Glomerular visceral epithelial cell (primary cell): ENCODE measurements at regions not wholly inside any gene's neighbourhood (a gene's known extent, or its start where the extent isn't known, plus 50 kb on each side); places are given as distances from the start of the nearest gene placed in this dataset.

Experiments used
- DNase-seq: peaks from one replicate; pipeline ENCODE4 v3.0.0-alpha.2; 2016; ENCODE audit errors: extremely low spot score

GRCh38 chr5:133738271-133738670 lies 125.9 kb upstream of the FSTL4 start:
- no peak for DNase-seq

- DNase-seq = no peak
Measured at GRCh38 chr5:133736512-133736911, 124.2 kb upstream of the FSTL4 start.

GRCh38 chr5:133735346-133735745 lies 123.0 kb upstream of the FSTL4 start:
- DNase-seq = no peak

DNA sequence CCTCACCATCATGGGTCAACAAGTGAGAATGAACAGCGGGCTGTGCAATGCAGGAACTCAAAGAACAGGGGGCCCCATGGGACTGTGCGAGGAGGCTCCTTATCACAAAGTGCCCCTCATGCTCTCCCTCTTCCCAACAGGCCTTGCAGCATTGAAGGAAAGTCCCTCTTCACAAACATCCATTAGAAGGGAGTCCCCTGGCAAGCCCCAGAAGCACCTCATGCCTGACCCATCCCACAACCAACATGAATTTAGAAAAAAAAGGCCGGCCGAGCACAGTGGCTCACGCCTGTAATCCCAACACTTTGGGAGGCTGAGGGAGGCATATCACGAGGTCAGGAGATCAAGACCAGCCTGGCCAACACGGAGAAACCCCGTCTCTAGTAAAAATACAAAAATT lies 122.6 kb upstream of the FSTL4 start:
- DNase-seq = no peak

- DNase-seq = no peak
Measured at GRCh38 chr5:133732536-133732935, 120.2 kb upstream of the FSTL4 start.

DNA sequence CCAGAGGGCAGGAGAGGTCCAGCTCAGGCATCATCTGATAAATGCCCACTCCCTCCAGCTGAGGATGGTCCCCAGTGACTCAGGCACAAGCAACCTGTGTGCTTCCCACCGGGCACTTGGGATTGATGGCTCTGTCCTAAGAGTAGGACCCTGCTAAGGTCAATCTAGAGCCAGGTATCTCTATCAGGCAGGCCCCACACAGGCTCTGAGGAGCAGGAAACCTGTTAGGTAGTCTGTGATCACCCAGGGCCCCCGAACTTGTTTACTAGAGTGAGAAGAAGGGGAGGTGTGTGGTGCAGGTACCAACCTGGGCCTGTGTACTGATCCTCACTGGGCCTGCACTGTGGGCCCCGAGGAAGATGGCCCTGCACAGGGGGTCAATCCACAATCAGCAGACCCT lies 119.6 kb upstream of the FSTL4 start:
- no peak for DNase-seq

DNA sequence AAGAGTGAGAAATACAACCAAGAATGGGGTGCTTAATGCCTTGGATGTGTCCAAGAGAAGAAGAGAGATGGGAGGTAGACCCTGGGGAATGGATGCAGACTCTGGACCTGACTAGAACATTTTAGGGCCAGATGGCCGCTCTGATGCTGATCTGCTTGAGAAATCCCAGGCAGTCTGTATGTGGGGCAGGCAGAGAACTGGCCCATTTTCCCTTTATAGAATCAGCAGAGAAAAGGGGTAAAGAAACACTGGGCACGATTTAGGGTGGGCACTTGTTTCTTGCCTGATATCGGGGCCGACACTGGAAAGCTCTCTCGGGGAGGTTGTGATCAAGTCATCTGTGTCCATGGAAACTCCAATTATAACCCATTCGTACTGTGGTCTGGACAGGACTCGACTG lies 118.5 kb upstream of the FSTL4 start:
- DNase-seq = no peak

GRCh38 chr5:133730346-133730745 lies 118.0 kb upstream of the FSTL4 start:
- DNase-seq = no peak

- no peak for DNase-seq
Measured at GRCh38 chr5:133729800-133730199, 117.5 kb upstream of the FSTL4 start.

DNA sequence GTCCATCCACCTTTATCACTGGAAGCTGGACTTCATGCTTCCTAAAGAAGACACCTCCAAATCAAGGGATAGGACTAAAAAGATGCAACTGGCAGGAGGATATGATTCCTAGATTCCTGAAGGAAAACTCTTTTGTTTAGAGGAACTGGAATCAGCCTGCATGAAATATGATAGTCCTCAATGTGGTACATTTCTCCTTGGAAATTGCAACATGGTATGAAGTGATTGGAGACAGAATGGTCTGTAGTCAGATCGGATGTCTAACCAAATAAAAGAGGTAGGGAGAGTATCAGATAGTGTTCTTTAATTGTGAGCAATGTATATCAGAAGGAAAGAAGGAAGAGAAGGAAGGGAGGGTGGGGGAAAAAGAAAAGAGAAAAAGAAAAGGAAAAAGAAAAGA lies 116.1 kb upstream of the FSTL4 start:
- DNase-seq = no peak

GRCh38 chr5:133727636-133728035 lies 115.3 kb upstream of the FSTL4 start:
- DNase-seq = no peak

- DNase-seq = no peak
Measured at GRCh38 chr5:133723651-133724366, 111.5 kb upstream of the FSTL4 start.

- no peak for DNase-seq
Measured at GRCh38 chr5:133723126-133723525, 110.8 kb upstream of the FSTL4 start.

DNA sequence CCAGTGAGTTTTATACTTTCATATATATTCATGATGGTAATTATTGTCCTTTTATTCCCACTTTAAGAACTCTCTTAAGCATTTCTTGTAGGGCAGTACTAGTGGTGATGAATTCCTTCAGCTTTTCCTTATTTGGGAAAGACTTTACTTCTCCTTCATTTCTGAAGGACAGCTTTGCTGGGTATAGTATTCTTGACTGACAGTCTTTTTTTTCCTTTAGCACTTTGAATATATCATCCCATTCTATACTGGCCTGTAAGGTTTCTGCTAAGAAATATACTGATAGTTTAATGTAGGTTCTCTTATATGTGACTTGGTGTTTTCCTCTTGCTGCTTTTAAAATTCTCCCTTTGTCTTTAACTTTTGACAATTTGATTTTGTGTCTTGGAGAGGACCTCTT lies 109.0 kb upstream of the FSTL4 start:
- no peak for DNase-seq

DNA sequence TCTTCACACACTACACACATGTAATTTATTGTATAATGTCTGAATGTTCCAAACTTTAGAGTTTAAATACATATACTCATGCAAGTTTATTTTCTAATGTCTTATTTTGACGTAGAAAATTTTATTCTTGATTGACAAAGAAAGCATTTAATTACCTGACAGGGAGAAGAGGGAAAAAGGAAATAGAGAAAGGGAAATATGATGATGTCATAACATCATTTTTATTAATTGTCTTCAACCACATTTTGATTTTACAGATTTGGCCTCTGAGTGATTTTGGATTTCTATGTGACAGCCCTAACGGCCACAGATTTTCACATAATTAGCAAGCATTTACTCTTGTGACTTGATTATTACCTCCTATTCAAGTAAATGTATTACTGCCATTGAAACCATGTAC lies 106.1 kb upstream of the FSTL4 start:
- DNase-seq = no peak

DNA sequence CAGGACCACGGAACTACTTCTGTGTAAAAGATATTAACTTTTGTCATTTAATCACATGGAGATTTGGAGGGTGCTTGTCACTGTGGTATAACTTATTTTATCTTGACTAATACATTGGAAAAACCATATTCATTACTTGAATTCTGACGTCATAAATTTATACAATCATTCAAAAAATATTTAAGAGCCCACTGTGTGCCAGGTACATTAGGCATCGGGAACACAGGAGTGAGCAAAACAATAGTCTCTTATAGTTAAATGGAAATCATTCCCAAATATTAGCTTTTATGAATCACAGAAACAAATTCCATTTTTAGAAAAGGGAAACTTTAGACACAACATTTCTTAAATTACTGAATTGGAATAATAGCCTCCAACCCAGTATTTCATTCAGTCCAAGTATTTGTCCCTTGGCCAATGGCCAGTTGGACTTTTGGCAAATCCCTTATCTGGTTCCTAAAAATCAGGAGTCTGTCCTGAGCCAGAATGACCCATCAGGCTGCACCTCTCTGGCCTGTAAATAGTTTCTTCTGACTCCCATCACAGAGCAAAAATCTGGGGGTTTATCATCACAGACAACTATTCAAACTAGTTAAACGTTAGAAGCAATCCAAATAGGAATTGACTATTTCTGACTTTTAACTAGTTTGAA lies 104.3 kb upstream of the FSTL4 start:
- no peak for DNase-seq

DNA sequence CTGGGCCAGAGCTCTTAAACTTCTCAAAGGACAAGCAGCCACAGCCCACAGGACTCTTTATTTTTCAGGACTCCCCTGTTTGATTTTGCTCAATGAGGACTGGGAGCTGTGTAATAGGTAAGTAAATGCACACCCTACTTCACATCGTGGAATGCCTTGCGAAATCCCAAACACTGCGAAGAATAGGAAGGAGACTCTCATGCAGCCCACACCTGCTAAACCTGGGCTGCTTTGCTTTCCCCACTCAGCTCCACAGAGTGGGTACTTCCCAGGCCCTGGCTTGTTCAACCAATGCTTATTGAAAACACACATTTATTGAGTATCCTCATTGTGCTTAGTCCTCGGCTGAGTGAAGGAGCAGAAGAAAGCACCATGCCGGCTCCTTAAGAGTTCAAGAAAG lies 103.3 kb upstream of the FSTL4 start:
- no peak for DNase-seq

GRCh38 chr5:133715216-133715615 lies 102.9 kb upstream of the FSTL4 start:
- DNase-seq = no peak

GRCh38 chr5:133714161-133714915 lies 102.0 kb upstream of the FSTL4 start:
- no peak for DNase-seq

GRCh38 chr5:133713751-133714150 lies 101.4 kb upstream of the FSTL4 start:
- no peak for DNase-seq

DNA sequence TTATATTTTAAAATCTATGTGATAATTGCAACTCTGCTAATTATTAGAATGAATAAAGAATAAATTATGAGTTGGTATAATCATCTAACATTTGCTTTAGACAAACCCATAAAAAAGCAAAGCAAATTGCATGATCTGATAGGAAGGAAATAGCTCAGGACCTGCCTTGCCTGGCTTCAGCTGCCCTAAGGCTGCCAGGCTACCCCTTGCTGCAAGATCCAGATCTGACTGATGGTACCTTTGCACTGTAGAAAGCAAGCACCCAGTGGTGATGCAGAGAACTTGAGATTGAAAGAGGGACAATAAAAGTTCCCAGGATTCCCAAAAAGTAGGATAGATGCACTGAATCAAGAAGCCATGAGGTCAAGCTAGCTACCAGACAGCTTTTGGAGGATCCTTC lies 100.9 kb upstream of the FSTL4 start:
- DNase-seq = no peak

GRCh38 chr5:133712562-133712961 lies 100.2 kb upstream of the FSTL4 start:
- no peak for DNase-seq

DNA sequence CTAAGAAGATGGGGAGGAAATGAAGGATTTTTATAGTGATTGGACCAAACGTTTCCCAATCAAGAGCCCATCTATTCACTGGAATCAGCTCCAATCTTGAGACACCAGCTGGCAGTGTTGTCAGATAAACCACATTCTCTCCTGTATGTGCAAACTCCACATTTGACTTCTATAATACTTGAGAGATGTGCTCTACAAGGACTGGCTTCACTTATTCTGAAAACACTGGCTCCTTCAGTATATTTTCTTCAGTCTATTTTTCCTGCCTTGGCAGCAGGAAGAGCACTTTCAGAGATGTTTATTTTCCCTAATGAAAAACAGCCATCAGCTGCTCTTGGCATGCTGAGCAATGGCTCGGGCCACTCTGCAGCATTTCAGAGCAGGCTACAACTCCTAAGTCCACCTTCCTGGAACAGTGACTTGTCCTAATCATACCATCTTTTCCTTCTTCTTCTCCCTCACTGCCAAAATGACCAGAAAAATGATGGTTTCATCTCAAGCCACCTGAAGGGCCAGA lies 96.9 kb upstream of the FSTL4 start:
- DNase-seq = no peak
